Fibroblast of skin of left biceps (primary cell): ENCODE measurements at regions not wholly inside any gene's neighbourhood (a gene's known extent, or its start where the extent isn't known, plus 50 kb on each side); places are given as distances from the start of the nearest gene placed in this dataset.
"Not testable (repeated sequence)": the region's sequence is repeated elsewhere in the genome, so short reads cannot be mapped to it uniquely, and the experiment has no call there.

Experiments
- DNase-seq, 2 experiments: peaks; one replicate each; pipeline ENCODE4 v3.0.0-alpha.2; 2013; ENCODE audit warnings: low read depth in 2 of 2

DNA sequence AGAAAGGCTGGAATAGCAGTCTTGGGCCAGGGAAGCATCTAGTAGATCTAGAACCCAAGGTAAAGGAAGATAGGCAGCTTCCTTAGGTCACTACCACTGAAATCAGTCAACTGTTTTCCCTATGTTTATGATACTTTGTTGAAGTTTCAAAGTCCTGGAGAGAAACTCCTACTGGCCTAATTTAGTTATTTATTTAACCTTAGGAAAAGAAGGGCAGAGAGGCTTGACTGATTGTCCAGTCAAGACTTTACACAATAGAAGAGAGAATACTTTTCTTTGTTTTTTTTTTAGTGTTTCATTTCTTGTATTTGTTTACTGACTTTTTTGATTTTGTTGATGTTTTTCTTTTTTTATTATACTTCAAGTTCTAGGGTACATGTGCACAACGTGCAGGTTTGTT lies 138.9 kb upstream of the PHYHIPL start:
- DNase-seq, result no peak

DNA sequence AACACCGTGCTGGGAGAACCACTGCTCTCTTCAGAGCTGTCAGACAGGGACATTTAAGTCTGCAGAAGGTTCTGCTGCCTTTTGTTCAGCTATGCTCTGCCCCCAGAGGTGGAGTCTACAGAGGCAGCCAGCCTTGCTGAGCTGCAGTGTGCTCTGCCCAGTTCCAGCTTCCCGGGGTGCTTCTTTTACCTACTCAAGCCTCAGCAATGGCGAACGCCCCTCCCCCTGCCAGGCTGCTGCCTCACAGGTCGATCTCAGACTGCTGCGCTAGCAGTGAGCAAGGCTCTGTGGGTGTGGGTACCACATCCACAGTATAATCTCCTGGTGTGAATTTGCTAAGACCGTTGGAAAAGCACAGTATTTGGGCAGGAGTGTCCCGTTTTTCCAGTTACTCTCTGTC lies 133.1 kb upstream of the PHYHIPL start:
- DNase-seq, result not testable (repeated sequence)

DNA sequence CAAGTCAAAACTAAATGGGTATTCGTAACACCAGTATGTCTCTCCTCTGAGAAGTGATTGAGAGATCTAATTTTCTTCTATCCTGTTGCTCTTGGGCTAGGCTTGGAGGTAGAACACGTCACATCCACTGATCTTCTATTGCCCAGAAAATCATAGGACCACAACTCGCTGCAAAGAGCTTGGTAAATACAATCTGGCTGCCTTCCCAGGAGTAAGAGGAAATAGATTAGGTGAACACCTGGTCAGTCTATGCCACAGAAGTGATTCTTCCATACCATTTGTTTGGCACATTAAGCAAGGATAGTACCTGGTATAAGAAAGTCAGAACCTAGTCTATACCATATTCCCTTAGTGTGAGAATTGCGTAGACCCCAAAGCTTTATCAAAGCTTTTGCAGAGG lies 129.3 kb upstream of the PHYHIPL start:
- DNase-seq, result no peak

DNA sequence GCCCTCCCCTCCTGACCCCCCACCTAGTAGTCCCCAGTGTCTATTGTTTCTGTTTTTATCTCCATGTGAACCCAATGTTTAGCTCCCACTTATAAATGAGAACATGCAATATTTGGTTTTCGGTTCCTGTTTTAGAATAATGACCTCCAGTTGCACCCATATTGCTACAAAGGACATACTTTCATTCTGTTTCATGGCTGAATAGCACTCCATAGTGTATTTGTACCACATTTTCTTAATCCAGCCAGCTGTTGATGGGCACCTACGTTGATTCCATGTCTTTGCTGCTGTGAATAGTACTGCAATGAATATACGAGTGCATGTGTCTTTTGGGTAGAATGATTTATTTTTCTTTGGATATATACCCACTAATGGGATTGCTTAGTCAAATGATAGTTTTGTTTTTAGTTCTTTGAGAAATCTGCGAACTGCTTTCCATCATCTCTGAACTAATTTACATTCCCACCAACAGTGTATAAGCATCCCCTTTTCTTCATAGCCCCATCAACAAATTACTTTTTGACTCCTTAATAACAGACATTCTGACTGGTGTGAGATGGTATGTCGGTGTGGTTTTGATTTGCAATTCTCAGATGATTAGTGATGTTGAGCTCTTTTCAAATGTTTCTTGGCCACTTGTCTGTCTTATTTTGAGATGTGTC lies 128.4 kb upstream of the PHYHIPL start:
- no peak for DNase-seq

DNA sequence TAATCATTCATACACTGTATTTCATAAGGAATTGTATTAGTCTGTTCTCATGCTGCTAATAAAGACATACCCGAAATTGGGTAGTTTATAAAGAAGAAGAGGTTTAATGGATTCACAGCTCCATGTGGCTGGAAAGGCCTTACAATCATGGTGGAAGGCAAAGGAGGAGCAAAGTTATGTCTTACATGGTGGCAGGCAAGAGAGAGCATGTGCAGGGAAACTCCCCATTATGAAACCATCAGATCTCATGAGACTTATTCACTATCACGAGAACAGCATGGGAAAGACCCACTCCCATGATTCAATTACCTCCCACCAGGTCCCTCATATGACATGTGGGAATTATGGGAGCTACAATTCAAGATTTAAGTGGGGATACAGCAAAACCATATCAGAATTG lies 122.9 kb upstream of the PHYHIPL start:
- not testable (repeated sequence) for DNase-seq

DNA sequence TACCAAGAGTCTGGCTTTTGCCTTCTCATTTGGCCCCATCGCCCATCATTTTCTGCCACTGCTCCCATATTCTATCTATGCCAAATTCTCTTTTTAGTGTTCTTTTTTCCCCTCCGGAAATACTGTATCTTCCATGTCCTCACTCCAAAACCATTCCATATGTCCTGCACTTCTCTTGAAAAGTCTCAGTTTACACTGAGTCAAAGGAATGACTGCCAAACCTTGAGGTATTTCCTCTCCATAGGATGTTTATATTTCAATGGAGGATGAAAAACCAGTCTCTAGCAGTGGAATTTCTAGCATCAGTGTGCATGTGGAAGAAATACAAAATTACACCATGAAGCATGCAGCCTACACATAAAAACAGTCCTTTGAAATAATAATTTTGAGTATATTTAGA lies 121.4 kb upstream of the PHYHIPL start:
- peak; percentile 78 to 82 for DNase-seq

DNA sequence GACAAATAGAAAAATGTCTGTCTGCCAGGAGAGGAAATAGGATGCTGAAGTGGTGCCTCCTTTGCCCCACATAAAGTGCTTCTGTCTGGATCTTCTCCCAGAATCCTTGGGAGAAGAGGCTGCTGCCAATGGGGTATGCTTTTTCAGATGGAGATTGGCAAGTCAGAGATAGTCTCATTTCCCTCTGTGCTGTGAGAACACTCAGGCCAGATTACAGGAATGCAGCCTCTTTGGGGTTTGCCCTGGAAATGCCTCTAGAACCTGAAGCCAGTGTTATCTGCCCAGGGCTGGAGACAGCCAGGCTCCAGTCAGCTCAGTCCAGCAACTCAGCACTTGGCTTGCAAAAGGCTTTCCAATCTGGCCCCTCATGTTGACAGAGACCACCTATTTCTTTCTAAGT lies 119.1 kb upstream of the PHYHIPL start:
- no peak for DNase-seq

DNA sequence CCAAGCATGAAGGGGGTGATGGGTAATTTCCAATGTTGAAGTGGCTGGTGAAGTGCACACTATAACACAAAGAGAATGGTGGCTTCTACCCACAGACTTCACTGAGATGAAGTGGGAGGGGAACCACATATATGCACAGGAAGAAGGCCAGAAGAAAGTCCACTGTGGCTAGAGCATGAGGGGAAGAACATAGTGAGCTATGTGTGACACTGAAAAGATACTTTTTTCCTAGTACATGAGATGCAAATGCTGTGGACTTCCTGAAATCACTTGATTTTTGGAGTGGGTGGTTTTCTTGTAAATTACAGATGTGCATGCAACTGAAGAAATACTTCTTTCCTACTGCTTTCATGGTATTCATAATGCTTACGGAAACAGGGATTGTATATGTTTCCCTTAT lies 115.6 kb upstream of the PHYHIPL start:
- DNase-seq, result no peak

DNA sequence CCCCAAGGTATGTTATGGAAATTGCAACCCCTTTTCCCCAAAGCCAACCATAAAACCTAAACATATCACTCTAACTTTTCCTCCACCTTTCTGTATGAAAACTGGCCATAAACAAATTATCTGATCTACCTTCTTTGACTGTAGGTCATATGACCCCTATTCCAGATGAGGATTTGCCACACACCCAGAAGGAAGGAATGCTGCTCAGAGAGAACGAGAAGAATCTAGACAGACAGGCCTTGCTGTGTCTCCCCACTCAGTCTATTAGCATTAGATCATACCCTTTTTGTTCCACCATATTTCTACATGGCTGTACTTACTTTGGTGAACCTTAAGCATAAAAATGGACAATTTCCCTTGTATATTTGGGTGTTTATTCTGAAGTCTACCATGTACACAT lies 113.0 kb upstream of the PHYHIPL start:
- DNase-seq, result no peak

DNA sequence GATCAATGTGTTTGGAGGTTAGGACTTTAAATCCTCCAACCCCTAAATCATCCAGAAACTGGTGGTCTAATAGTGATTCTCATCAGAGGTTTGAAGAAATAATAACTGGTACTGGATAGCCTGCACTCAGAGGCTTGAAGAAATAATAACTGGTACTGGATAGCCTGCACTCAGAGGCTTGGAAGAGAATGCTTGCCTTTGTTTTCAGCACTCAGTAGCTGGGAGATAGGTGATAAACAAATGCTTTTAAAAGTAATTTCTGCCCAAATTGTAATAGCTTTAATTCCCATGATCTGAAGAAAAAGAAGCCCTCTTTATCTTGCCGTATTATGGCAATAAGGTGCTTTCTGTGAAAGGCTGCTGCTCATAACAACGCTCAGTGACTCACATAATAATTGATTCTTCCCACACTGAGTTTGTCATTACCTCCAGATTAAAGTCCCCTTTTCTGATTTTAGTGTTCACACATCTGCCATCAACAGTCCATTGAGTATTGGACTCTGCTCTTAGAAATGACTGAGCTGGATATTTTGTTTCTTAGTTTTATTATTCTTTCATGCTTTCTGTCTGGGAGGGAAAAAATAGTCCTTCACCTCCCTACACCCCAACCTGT lies 112.3 kb upstream of the PHYHIPL start:
- no peak for DNase-seq

DNA sequence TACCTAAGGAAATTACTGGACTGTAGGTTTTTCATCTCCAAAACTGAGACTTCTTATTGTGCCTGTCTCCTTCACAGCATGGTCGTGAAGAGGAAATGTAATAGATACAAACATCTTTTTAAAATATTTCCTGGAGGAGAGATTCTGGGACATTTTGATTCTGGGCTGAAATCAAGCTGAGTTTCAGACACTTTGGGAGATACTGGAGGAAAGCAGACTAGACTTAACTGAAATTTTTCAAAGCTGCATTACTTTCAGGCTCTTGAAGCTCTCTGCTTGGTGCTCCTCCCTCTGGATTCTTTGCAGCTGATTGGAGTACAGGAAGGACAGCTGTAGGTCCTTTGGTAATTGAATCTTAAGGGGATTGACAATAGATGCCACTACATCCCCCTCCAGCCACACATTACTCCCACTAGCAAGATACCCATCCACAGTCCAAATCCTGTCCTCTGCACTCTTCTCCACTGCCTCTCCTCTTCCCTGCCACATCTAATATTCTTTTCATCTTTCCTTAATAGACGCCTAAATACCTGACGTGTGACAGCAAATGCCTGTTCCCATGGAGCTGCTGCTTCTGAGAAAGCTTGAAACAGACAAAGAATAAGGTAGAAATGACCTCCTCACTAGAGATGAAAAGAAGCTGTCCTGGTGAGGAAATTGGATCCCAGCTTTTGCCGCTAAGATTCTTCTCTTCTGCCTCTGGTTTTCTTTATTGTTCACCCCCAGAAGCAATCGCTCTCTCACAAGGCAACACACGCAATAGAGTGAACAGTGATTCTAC lies 111.5 kb upstream of the PHYHIPL start:
- DNase-seq, result no peak

DNA sequence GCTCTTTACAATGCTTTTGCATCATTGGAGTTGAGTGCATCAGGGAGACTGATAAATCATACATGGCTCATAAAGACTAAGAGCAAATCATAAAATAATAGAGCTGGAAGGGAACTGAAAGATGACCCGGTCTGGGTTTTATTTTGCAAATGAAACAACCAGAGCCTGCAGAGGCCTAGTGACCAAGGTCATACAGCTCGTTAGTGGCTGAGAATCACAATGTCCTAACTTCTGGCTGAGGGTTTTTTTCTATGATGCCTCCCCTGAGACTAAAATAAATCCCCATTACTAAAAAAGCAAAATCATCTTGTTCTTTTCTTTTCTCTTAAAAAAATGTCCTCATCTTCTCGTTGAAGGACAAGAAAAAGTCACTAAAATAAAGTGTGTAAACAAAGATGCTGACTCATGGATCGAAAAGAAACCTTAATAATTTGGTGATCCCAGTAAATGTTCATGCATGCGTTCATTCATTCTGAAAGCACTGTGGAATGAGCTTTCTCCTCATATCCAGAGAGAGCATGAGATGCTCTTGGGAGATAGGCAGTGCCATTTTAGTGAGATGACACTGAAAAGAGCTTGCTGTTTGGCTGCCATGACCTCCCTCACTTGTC lies 107.8 kb upstream of the PHYHIPL start:
- no peak for DNase-seq

DNA sequence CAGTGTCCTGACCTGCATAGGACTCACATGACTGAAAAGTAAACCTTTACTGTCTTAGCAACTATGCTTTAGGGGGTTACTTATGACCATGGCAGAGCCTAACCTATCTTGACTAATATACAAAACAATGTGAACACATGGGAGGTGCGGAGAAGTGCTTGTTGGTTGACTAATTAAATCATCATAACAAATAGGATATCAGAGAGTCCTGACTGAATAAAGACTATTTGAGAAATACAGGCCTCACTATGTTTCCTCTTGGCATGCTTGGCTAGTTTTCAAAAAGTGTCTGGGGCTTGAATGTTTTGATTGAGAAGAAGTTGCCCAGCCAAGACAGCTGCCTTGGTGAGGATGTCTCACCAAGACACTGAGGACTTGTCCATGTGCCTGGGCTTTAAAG lies 104.4 kb upstream of the PHYHIPL start:
- no peak for DNase-seq

DNA sequence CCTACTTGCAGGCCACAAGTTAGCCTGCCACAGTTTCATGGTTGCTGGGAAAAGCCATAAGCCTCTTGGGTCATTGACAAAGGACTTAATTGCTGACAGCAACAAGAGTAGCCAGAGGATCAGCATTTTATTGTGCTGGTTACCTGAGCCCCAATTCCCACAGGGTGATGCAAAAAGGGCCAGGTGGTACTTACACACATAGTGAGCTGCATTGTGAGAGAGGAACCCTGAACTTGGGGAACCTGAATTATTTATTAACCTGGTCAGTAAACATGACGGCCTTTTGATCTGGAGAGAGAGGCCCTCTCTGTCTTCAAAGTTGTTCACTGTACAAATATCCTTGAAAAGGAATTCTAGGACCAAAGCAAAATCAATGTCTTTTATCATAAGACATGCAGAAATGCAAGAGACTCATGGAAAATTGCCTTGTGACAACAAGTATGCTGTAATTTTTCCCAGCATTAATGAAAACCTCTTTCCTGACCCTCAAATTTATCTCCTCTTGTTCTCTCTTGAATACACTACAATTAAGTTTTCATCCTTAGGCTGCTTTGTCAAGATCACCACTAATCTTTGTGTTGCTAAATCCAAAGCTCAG lies 102.9 kb upstream of the PHYHIPL start:
- DNase-seq, result no peak

DNA sequence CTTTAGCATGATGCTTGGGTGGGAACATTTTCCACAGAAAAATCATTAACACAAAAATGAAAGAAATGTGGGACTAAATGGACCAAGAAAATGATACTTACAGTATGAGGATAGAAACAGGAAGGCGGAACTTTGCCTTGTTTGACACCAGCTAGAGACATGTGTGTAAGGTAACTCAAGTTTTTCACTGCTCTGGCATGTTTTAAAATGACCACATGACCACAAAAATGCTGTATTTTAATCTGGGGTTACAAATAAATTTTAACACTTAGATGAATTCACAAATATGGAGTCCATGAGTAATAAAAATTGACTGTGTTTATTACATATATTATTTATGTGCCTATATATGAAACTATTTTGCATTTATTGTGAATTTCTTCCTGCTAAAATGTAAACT lies 100.9 kb upstream of the PHYHIPL start:
- DNase-seq, result no peak

DNA sequence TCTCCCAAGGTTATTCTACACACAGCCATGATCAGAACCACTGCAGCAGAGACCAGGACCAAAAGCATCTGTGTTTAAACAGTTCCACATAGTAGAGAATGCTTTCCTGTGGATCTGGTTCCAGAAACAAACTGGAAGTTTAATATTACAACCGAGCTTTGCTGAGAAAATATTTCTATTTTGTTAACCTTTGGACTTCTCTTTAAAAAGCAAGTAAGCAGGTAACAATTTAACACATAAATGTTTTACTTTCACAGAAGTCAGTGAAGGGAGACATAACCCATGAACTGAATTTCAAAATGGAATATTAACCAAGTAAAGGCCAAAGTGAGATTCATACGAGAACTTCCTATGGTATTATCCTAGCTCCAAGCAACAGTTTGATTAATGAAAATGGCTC lies 98.6 kb upstream of the PHYHIPL start:
- DNase-seq, result no peak

DNA sequence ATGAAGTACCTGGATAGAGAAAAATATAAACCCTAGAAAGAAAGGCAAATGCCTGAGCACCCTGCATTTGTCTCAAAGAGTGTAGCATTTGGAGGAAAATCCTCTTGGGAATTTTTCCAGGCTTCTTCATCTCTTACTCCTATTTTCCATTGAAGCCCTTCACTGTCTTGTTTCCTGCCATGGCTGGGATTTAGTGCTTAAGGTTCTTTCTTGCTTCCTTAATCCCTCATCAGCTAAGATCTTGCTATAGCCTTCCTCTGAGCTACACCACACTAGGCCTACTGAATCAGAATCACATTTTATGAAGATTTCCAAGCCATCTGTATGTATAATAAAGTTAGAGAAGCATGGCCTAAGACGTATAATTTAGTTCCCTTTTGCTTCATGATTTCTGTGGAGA lies 97.5 kb upstream of the PHYHIPL start:
- no peak for DNase-seq

DNA sequence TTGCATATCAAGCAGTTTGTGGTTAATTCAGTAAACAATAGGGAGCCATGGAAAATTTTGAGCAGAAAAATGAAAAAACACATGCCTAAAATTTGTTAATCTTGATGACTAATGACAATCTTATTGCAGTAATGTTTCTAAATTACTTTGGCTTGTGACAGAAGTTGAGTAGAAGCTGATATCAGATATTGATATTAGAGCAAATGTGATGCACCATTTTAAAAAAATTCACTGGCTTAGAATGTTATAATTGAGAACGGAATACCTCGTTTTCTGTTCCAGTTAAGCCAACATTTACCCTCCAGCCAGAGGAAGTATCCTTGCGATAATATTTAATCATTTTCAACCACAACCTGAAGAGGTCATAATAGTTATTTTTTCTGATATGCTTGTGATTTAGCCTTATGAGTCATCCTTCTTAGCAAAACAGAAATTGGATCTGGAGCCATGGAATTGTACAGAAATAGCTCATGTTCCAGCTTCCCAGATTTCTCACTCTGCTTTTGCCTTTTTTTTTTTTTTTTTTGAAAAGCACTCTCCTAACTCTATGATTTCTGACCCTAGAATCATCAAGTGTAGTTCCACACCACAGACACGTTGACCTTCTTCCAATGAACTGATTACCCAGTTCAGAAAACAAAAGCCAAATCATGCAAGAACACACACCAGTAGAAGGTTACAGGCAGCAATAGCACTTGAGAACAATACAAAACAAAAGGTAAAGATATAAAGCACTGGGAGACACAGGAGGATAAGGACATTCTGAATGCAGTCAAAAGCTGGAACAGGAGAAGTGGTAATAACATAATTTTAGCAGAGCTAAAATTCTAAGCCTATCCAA lies 96.8 kb upstream of the PHYHIPL start:
- peak; percentile 65 to 66 for DNase-seq

DNA sequence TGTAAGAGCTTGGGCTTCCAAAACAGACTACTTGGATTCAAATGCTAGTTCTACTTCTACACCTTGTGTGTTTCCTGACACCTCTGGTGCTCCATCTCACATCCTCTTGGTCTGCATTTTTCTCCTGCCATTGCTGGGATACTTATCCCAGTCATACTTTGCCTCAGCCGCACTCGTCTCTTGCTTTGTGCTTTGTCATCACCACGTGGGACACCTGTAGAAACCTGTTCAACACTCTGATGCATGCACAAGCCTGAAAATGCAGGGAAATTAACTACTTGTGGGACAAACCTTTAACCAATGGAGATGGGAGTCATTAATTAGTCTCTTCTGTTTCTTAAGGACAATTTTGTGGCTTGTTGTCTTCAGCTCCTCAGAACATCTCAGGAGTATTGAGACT lies 94.2 kb upstream of the PHYHIPL start:
- no peak for DNase-seq

DNA sequence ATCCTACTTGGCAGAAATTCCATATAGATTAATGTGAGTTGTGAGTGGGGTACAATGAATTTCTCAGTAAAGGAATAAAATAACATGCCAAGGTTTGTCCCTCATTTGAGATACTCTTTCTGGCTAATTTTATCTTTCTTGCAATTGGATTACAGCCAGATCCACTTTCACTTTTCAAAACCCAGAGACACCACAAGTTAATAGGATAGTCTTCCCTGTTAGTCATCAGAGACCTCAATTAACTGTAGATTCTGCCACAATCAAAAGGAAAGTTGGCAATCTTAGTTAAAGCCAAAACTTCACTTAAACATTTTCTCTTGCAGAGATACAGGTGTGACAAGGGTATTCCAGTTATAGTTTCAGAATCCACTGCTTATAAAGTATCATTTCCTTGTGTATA lies 91.4 kb upstream of the PHYHIPL start:
- DNase-seq, result no peak

DNA sequence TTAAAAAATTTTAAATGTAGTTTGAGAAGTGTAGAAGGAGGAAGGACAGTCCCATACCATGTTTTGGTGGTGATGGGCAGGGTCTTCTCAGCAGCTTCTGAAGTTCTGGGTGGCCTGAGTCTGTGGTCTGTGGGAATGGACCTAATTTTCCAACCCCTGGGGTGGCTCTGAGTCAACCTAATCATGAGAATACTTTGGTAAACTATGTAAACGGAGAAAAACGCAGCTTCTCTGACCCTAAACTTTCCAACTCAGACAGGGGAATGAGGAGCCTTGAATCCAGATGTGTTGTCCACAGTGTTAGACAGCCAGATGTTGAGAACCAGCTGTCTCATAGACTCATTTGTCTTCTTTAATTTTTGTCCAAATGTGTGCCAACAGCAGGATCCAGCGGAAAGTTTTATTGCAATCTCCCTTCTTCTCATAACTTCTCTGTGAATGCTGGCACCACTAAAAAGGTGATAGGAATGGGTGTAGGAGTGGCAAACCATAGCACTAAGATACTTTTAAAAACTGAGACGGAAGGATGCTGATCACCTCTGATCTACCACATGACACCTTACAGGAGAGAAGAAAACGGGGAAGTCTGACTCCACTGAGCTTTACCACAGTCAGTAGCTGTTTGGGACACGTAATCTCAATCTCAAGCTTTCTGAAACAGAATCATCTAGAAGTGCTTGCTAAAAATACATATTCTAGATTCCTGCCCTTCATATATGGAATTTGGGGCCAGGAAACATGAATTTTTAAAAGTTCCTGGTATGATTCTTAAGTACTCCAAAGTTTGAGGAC lies 90.5 kb upstream of the PHYHIPL start:
- no peak for DNase-seq
